ENCODE measurements at regions not wholly inside any gene's neighbourhood (a gene's known extent, or its start where the extent isn't known, plus 50 kb on each side); places are given as distances from the start of the nearest gene placed in this dataset.

- DNase-seq, result no peak
- Mint-ChIP-seq H3K27ac (no peak overlapping the region), H3K36me3 (ENCODE audit: low read depth) (no peaks in the 10 kb centered on the region), H3K27me3 (ENCODE audit: insufficient read depth) (no peaks in the 10 kb centered on the region; the same call in 1 of the 2 replicates), H3K4me1 (ENCODE audit: low read depth) (no peaks in the 10 kb centered on the region), H3K4me3 (no peak overlapping the region), H3K9me3 (no peaks in the 10 kb centered on the region)
- TF ChIP-seq, protein P1, sequence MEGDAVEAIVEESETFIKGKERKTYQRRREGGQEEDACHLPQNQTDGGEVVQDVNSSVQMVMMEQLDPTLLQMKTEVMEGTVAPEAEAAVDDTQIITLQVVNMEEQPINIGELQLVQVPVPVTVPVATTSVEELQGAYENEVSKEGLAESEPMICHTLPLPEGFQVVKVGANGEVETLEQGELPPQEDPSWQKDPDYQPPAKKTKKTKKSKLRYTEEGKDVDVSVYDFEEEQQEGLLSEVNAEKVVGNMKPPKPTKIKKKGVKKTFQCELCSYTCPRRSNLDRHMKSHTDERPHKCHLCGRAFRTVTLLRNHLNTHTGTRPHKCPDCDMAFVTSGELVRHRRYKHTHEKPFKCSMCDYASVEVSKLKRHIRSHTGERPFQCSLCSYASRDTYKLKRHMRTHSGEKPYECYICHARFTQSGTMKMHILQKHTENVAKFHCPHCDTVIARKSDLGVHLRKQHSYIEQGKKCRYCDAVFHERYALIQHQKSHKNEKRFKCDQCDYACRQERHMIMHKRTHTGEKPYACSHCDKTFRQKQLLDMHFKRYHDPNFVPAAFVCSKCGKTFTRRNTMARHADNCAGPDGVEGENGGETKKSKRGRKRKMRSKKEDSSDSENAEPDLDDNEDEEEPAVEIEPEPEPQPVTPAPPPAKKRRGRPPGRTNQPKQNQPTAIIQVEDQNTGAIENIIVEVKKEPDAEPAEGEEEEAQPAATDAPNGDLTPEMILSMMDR (IDR thresholded peaks at IDR 0.05), result no peak
These were observed 642.8 kb downstream of the USP25 start for GRCh38 chr21:16372586-16372985.

- no peak for DNase-seq
- H3K27me3 Mint-ChIP-seq (ENCODE audit: insufficient read depth), result no peaks in the 10 kb centered on the region; the same call in 1 of the 2 replicates
- H3K4me3 Mint-ChIP-seq, result no peak overlapping the region
- no peaks in the 10 kb centered on the region for H3K9me3 Mint-ChIP-seq
- no peaks in the 10 kb centered on the region for H3K4me1 Mint-ChIP-seq (ENCODE audit: low read depth)
- TF ChIP-seq, protein P1 (IDR thresholded peaks at IDR 0.05), result no peak
- no peak overlapping the region for H3K27ac Mint-ChIP-seq
- no peaks in the 10 kb centered on the region for H3K36me3 Mint-ChIP-seq (ENCODE audit: low read depth)
These were observed 646.9 kb downstream of the USP25 start for GRCh38 chr21:16376673-16377072.

DNA sequence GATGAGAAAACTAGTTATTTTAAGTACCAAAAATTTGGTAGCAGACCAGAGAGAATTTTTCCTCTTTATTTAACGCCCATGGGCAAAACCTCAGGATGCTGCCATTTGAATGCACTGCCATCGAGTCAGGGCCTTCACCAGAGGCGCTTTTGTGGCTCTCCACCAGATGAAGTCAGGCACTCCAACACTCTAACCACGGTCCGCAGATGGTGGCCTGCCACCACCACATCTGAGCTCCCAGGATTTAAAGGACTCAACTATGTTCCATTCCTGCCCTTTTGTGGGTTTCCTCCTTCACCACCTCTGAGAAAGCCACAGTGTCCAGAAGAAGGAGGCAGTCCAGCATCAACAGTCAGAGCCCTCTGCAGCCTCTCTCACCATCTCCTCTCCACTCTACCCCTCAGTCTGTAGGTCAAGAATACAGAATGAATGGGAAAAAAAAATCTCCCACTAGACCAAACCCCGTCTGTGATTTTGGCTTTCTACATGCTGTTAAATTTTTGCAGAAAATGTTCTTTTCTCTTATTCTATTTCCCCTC, 647.4 kb downstream of the USP25 start:
- H3K4me1 Mint-ChIP-seq (ENCODE audit: low read depth), result no peaks in the 10 kb centered on the region
- H3K27me3 Mint-ChIP-seq (ENCODE audit: insufficient read depth), result no peaks in the 10 kb centered on the region; the same call in 1 of the 2 replicates
- H3K9me3 Mint-ChIP-seq, result no peaks in the 10 kb centered on the region
- no peak for DNase-seq
- TF ChIP-seq, protein P1 (IDR thresholded peaks at IDR 0.05), result no peak
- no peak overlapping the region for H3K27ac Mint-ChIP-seq
- H3K4me3 Mint-ChIP-seq, result no peak overlapping the region
- no peaks in the 10 kb centered on the region for H3K36me3 Mint-ChIP-seq (ENCODE audit: low read depth)

GRCh38 chr21:16377857-16378256, 648.1 kb downstream of the USP25 start:
- Mint-ChIP-seq H3K4me1 (ENCODE audit: low read depth) (no peaks in the 10 kb centered on the region), H3K36me3 (ENCODE audit: low read depth) (no peaks in the 10 kb centered on the region), H3K4me3 (no peak overlapping the region), H3K9me3 (no peaks in the 10 kb centered on the region), H3K27ac (no peak overlapping the region), H3K27me3 (ENCODE audit: insufficient read depth) (no peaks in the 10 kb centered on the region; the same call in 1 of the 2 replicates)
- DNase-seq, result no peak
- TF ChIP-seq, protein P1 (IDR thresholded peaks at IDR 0.05), result no peak

GRCh38 chr21:16378525-16378924, 648.7 kb downstream of the USP25 start:
- Mint-ChIP-seq H3K4me1 (ENCODE audit: low read depth) (no peaks in the 10 kb centered on the region), H3K4me3 (no peak overlapping the region), H3K27ac (no peak overlapping the region), H3K27me3 (ENCODE audit: insufficient read depth) (no peaks in the 10 kb centered on the region; the same call in 1 of the 2 replicates), H3K36me3 (ENCODE audit: low read depth) (no peaks in the 10 kb centered on the region), H3K9me3 (no peaks in the 10 kb centered on the region)
- TF ChIP-seq, protein P1 (IDR thresholded peaks at IDR 0.05), result no peak
- no peak for DNase-seq

DNA sequence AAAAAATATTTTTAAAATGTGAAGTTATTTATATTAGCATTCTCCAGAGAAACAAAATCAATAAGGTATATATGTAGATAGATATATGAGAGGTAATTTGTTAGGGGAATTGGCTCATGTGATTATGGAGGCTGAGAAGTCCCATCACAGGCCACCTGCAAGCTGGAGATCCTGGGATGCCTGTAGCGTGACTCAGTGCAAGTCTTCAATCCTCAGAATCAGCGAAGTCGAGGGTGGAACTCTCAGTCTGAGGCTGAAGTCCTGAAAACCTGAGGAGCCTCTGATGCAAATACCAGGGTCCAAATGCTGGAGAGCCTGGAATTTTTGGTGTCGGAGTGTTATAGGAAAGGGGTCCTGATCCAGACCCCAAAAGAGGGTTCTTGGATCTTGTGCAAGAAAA, 658.5 kb downstream of the USP25 start:
- Mint-ChIP-seq H3K36me3 (ENCODE audit: low read depth) (no peaks in the 10 kb centered on the region), H3K4me1 (ENCODE audit: low read depth) (no peaks in the 10 kb centered on the region), H3K4me3 (no peak overlapping the region), H3K9me3 (no peaks in the 10 kb centered on the region), H3K27me3 (ENCODE audit: insufficient read depth) (peaks cover 1% of the 10 kb centered on the region), H3K27ac (no peak overlapping the region)
- TF ChIP-seq, protein P1 (IDR thresholded peaks at IDR 0.05), result no peak
- DNase-seq, result no peak

Data from HFFc6 (cell line).